GM10847 (cell line): ENCODE measurements at regions not wholly inside any gene's neighbourhood (a gene's known extent, or its start where the extent isn't known, plus 50 kb on each side); places are given as distances from the start of the nearest gene placed in this dataset.

Experiments
- POLR2A ChIP-seq: IDR thresholded peaks from 2 replicates; pipeline ENCODE4 v1.6.1; 2011; ENCODE audit not compliant: insufficient read length; ENCODE audit errors: extremely low read depth

GRCh38 chr6:29884261-29884660, 56.6 kb downstream of the HLA-G start:
- TF ChIP-seq POLR2A, result no peak

- no peak for TF ChIP-seq POLR2A
These were observed 55.6 kb upstream of the HLA-A start for GRCh38 chr6:29886701-29887100.

GRCh38 chr6:29887330-29887818, 55.0 kb upstream of the HLA-A start:
- no peak for TF ChIP-seq POLR2A

GRCh38 chr6:29887819-29888776, 54.2 kb upstream of the HLA-A start:
- peak; percentile 9 for TF ChIP-seq POLR2A
